VCaP (cell line): ENCODE measurements at regions not wholly inside any gene's neighbourhood (a gene's known extent, or its start where the extent isn't known, plus 50 kb on each side); places are given as distances from the start of the nearest gene placed in this dataset.

Experiments used
- H3K27ac ChIP-seq: fragments of 450-650 bp; 2 replicates; pipeline ENCODE4 v1.5.1; 2017
- TF ChIP-seq, protein P1 (sequence below): fragments of 450-650 bp; conservative IDR thresholded peaks from 2 replicates; pipeline ENCODE4 v1.5.1; 2017; ENCODE audit warnings: mild to moderate bottlenecking, moderate library complexity

DNA sequence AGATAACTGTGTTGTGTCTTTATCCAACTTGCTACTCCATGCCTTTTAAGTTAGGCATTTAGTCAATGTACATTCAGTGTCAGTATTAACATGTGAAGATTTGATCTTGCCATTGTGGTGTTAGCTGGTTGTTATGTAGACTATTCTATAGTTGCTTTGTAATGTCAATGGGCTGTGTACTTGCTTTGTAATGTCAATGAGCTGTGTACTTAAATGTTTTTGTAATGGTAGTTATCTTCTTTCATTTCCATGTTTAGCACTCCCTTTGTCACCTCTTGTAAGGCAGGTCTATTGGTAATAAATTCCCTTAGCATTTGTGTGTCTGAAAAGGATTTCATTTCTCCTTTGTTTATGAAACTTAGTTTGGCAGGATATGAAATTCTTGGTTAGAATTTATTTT, 53.4 kb downstream of the MC4R start:
- H3K27ac ChIP-seq, result no peak overlapping the region

DNA sequence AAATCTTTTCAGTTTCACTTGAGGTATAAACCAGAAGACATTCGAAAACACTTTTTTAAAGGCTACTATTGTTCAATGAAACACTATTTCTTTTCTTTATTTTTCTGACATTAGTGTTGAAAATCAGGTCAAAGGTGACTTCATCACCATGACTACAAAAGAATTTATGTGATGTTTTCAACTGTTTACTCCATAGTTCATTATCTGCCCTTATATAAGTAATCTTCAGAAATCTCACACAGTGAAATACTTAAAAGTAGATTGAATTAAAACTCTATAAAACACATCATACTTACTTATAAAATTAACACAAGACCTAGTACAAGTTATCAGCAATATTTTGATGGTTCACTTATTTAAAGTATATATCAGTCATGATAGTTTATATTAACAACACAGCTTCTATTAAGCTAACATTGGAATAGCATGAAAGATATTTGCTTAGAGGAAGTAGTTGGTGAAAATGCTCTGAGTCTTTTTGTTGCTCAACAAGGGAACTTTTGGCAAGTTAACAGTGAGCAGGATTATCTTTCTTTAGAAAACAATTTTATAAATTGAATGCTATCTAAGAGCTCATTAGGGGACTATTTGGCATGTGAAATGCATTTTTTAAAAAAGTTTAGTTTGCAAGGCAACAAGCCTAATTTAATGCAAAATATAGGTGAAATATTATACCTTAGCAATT, 60.8 kb downstream of the MC4R start:
- H3K27ac ChIP-seq, result no peak overlapping the region
- TF ChIP-seq, protein P1, sequence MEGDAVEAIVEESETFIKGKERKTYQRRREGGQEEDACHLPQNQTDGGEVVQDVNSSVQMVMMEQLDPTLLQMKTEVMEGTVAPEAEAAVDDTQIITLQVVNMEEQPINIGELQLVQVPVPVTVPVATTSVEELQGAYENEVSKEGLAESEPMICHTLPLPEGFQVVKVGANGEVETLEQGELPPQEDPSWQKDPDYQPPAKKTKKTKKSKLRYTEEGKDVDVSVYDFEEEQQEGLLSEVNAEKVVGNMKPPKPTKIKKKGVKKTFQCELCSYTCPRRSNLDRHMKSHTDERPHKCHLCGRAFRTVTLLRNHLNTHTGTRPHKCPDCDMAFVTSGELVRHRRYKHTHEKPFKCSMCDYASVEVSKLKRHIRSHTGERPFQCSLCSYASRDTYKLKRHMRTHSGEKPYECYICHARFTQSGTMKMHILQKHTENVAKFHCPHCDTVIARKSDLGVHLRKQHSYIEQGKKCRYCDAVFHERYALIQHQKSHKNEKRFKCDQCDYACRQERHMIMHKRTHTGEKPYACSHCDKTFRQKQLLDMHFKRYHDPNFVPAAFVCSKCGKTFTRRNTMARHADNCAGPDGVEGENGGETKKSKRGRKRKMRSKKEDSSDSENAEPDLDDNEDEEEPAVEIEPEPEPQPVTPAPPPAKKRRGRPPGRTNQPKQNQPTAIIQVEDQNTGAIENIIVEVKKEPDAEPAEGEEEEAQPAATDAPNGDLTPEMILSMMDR, result no peak

More for the DNA sequence above, 53.4 kb downstream of the MC4R start:
- TF ChIP-seq, protein P1, result no peak

DNA sequence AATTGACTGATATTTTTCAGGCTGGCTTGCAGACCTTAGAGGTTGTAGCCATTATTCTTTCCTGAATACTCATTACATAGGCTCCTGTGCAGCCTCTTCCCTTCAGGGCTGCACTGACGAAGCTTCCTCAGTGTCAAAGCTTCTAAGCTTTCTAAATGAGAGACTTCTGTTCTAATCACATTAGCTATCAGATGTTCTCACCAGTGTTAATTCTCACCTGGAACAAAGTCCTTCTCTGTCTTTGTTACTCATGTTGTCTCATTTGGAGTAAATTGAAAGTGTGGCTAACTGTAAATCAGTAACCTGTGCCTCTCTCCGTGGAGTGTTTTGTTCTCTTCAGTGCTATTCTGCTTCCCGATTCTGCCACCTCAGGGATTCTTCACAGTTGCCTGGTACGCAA, 76.9 kb downstream of the MC4R start:
- TF ChIP-seq, protein P1, result no peak
- no peak overlapping the region for H3K27ac ChIP-seq

DNA sequence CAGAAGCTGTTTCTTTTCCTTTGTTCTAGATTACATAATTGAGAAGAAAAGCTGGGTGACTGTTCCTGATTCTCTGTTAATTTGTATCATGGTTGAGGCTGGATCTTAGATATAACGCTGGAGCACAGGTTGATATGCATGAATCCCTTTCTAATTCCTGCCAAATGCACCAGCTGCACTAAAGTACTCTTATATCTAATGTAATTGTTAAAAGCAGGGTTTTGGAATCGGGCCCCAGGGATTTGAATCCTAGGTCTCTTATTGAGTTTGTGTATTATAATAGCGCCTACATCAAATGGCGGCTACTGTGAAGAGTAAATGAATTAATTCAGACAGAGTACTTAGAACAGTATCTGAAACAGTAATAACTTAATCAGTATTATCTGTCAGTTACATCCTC, 80.4 kb downstream of the MC4R start:
- no peak overlapping the region for H3K27ac ChIP-seq
- TF ChIP-seq, protein P1, result no peak

DNA sequence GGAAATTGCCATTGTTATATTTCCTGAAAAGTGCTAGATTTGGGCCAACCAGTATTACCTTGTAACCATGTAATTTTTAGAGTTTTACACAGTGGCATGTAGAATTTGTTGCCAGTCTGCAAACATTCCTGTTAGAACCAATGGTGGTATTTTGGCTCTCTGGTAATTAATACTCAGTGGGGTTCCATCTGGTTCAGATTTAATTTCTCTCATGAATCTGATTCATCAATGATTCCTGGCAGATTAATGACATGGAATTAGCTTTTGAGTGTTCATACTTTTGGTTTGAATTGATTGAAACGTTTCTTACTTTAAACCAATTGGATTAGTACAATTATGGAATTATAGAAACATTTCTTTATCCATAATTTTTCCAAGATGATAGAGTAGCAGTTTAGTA, 93.2 kb downstream of the MC4R start:
- TF ChIP-seq, protein P1, result no peak
- no peak overlapping the region for H3K27ac ChIP-seq

DNA sequence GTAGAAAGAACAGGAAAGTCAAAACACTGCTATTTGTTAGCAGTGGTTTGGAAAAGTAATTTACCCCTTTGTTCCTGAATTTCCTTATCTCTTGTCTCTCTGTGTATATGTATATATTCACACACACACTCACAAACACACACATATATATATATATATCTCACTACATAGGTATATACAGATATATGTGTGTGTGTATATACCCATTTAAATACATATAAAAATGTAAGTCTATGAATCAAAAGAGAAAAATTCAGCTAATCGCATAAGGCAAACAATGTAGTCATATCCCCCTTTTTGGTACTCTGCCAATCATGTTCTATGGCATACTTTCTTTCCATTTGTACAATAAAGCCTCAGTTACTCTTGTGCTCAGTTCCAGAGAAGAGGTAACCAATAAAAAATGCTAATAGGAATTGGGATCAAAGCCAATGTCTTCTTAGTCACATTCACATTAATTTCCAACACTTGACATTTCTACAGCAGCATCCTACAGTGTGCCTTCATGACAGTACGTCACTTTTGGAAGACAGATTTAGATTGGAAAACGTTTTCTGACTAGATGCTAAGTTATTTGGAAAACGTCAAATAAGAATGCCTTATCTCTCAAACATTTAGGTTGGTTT, 94.6 kb downstream of the MC4R start:
- H3K27ac ChIP-seq, result no peak overlapping the region

DNA sequence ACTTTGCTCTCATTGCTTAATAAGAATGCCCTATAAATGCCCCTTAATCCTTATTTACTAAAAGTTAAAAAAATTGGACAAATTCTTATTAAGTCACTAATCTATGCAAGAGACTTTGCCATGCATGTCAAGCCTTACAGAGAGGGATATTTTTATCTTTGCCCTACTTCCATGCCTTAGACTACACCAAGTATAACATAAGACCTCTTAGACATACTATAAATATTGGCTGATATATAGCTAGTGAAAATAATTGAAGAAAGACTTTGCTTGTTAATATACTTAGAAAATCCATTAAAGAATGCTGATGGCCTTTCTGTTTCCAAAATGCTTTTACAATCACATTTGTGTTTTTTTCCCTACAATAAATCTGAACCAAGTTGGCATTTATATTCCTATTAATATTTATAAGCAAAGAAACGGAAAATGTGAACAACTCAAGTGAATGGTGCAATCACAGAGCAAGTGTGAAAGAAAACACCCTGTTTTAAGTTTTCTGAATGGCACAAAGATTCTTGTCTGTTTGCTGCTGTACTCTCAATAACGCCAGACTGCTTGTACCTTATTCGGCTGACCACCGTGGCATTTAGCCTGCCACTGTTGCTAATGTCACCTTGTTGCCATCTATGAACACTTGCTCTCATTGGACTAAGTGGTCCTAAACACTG, 105.0 kb downstream of the MC4R start:
- no peak overlapping the region for H3K27ac ChIP-seq
- TF ChIP-seq, protein P1, result no peak

More for the DNA sequence above, 94.6 kb downstream of the MC4R start:
- TF ChIP-seq, protein P1, result no peak
